OCI-LY7 (cell line): ENCODE measurements at regions not wholly inside any gene's neighbourhood (a gene's known extent, or its start where the extent isn't known, plus 50 kb on each side); places are given as distances from the start of the nearest gene placed in this dataset.

Experiments used
- BruUV-seq: library from RNA; stranded (reverse); fragments of 400-500 nt; replicated peaks from 2 replicates; lab custom pipeline; 2021; lab: Mats Ljungman, UMichigan
- CTCF ChIA-PET: fragments of 300-600 bp; sonication (Branson Sonifier 250); formaldehyde crosslinking; loops from one replicate; lab custom pipeline; 2022; ENCODE audit warnings: antibody characterized with exemption; ENCODE audit not compliant: unreplicated experiment; lab: Charles Lee
- POLR2A ChIA-PET: fragments of 300-600 bp; sonication (Branson Sonifier 250); formaldehyde crosslinking; loops from one replicate; lab custom pipeline; 2022; ENCODE audit warnings: antibody characterized with exemption; lab: Charles Lee
- DNase-seq: peaks from one replicate; pipeline ENCODE4 v3.0.0-alpha.2; 2015; ENCODE audit warnings: low spot score
- H2AFZ ChIP-seq: fragments of 200-600 bp; sonication (generic), shearing (Covaris generic); 2 replicates; pipeline ENCODE4 v1.6.1; 2014; ENCODE audit warnings: mild to moderate bottlenecking, antibody characterized with exemption, low read length, moderate library complexity
- H3K27ac ChIP-seq: fragments of 200-600 bp; sonication (generic); 2 replicates; pipeline ENCODE4 v1.5.1; 2014; ENCODE audit warnings: mixed run types, low read depth, mild to moderate bottlenecking, moderate library complexity, low read length, inconsistent platforms; ENCODE audit not compliant: poor library complexity, severe bottlenecking
- H3K36me3 ChIP-seq: fragments of 200-600 bp; sonication (generic); 2 replicates; pipeline ENCODE4 v1.6.1; 2014; ENCODE audit warnings: mild to moderate bottlenecking, antibody characterized with exemption, low read length, moderate library complexity, mixed read lengths; ENCODE audit not compliant: insufficient read depth
- H3K4me1 ChIP-seq: fragments of 200-600 bp; sonication (generic); 2 replicates; pipeline ENCODE4 v1.5.1; 2014; ENCODE audit warnings: mild to moderate bottlenecking, low read length; ENCODE audit not compliant: insufficient read depth, poor library complexity, severe bottlenecking
- H3K4me2 ChIP-seq: fragments of 200-600 bp; sonication (generic); 2 replicates; pipeline ENCODE4 v1.6.1; 2014; ENCODE audit warnings: mild to moderate bottlenecking, low read length
- H3K4me3 ChIP-seq: fragments of 200-600 bp; sonication (generic); 2 replicates; pipeline ENCODE4 v1.5.1; 2014; ENCODE audit warnings: mild to moderate bottlenecking, low read depth, low read length; ENCODE audit not compliant: poor library complexity, severe bottlenecking
- H3K79me2 ChIP-seq: fragments of 200-600 bp; sonication (generic); 2 replicates; pipeline ENCODE4 v1.6.1; 2016; ENCODE audit warnings: low read depth, mild to moderate bottlenecking, low read length, moderate library complexity, mixed read lengths; ENCODE audit not compliant: insufficient read depth
- H3K9me2 ChIP-seq: fragments of 200-600 bp; sonication (generic); 2 replicates; pipeline ENCODE4 v1.6.1; 2016; ENCODE audit warnings: mild to moderate bottlenecking, low read length, mixed read lengths; ENCODE audit not compliant: insufficient read depth
- H3K9me3 ChIP-seq: fragments of 200-600 bp; sonication (generic); 2 replicates; pipeline ENCODE4 v1.6.1; 2014; ENCODE audit warnings: mild to moderate bottlenecking, mixed run types, low read length, mixed read lengths
- H4K20me1 ChIP-seq: fragments of 200-600 bp; sonication (generic); 2 replicates; pipeline ENCODE4 v1.6.1; 2014; ENCODE audit warnings: mild to moderate bottlenecking, antibody characterized with exemption, low read length, moderate library complexity, mixed read lengths; ENCODE audit not compliant: insufficient read depth
- CTCF ChIP-seq: fragments of 200-600 bp; sonication (generic); conservative IDR thresholded peaks from 2 replicates; pipeline ENCODE4 v1.5.1; 2014; ENCODE audit warnings: mild to moderate bottlenecking, antibody characterized with exemption, low read length, moderate library complexity, mixed read lengths
- EZH2phosphoT487 ChIP-seq: fragments of 200-600 bp; sonication (generic); IDR thresholded peaks from 2 replicates; pipeline ENCODE4 v1.6.1; 2018; ENCODE audit warnings: low read depth, borderline replicate concordance, mild to moderate bottlenecking, mixed run types, antibody characterized with exemption, low read length, moderate library complexity, mixed read lengths
- intact Hi-C: fragments of 100-400 bp; cut with micrococcal nuclease; formaldehyde crosslinking; loops from one replicate; pipeline ENCODE4 v1.10.0; 2022; ENCODE audit not compliant: unreplicated experiment

DNA sequence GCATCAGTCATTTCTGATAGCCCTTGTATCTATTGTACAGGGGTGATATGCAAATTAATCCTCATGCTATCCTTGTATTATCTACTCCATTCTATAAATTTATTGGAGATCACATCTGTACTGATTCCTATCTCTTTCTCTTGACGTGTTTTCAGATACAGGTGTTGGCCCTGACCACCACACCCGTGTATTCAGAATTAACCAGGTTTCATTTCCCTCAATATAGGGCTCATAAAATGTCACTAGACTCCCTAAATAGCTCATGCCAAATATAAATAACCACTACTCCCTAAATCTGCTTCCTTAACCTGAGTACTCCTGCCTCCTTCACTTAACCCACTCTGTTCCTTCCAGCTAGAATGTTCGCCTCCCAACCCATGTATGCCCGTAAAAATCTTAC is 522.8 kb upstream of the KLF4 start:
- H3K4me1 ChIP-seq, result no peaks in the 10 kb centered on the region
- H3K27ac ChIP-seq, result no peak overlapping the region
- DNase-seq, result no peak
- no peak for TF ChIP-seq CTCF
- TF ChIP-seq EZH2phosphoT487, result no peak
- ChIA-PET POLR2A (interaction anchor here (0.6 kb wide), 2 partner anchors 715 to 775 kb away, joined by 4 read pairs; no protein-coding TSS in a partner anchor), CTCF (no interaction called here)
- H3K9me3 ChIP-seq, result no peaks in the 10 kb centered on the region
- no peak overlapping the region for H3K4me3 ChIP-seq
- no peaks in the 10 kb centered on the region for H3K36me3 ChIP-seq
- H4K20me1 ChIP-seq, result no peaks in the 10 kb centered on the region
- H2AFZ ChIP-seq, result no peak overlapping the region
- no peak overlapping the region for H3K4me2 ChIP-seq
- no TSS peak for BruUV-seq
- H3K9me2 ChIP-seq, result no peaks in the 10 kb centered on the region
- intact Hi-C loops, result no loop called here
- no peaks in the 10 kb centered on the region for H3K79me2 ChIP-seq

GRCh38 chr9:108003526-108003925 is 514.0 kb upstream of the KLF4 start:
- no peak for DNase-seq
- H3K9me2 ChIP-seq, result no peaks in the 10 kb centered on the region
- no peak overlapping the region for H3K4me2 ChIP-seq
- H2AFZ ChIP-seq, result no peak overlapping the region
- intact Hi-C loops, result no loop called here
- no peaks in the 10 kb centered on the region for H3K79me2 ChIP-seq
- no peaks in the 10 kb centered on the region for H3K4me1 ChIP-seq
- POLR2A ChIA-PET, result no interaction called here
- BruUV-seq, result no TSS peak
- no peaks in the 10 kb centered on the region for H4K20me1 ChIP-seq
- no peak overlapping the region for H3K27ac ChIP-seq
- no peaks in the 10 kb centered on the region for H3K9me3 ChIP-seq
- no peaks in the 10 kb centered on the region for H3K36me3 ChIP-seq
- H3K4me3 ChIP-seq, result no peak overlapping the region
- TF ChIP-seq CTCF, result no peak
- no peak for TF ChIP-seq EZH2phosphoT487
- CTCF ChIA-PET, result no interaction called here

GRCh38 chr9:108002371-108002956 is 512.9 kb upstream of the KLF4 start:
- CTCF ChIA-PET, result no interaction called here
- BruUV-seq, result no TSS peak
- Histone ChIP-seq H3K4me2 (no peak overlapping the region), H3K36me3 (no peaks in the 10 kb centered on the region), H3K9me2 (no peaks in the 10 kb centered on the region), H3K4me1 (no peaks in the 10 kb centered on the region), H3K27ac (no peak overlapping the region), H2AFZ (no peak overlapping the region), H3K4me3 (no peak overlapping the region), H3K79me2 (no peaks in the 10 kb centered on the region), H4K20me1 (no peaks in the 10 kb centered on the region), H3K9me3 (no peaks in the 10 kb centered on the region)
- no peak for DNase-seq
- intact Hi-C loops, result no loop called here
- POLR2A ChIA-PET, result no interaction called here
- no peak for TF ChIP-seq CTCF
- no peak for TF ChIP-seq EZH2phosphoT487
